Keratinocyte (primary cell): ENCODE measurements at regions not wholly inside any gene's neighbourhood (a gene's known extent, or its start where the extent isn't known, plus 50 kb on each side); places are given as distances from the start of the nearest gene placed in this dataset.

Source experiments
- CTCF ChIP-seq, 3 experiments: IDR thresholded peaks in 1 of 3; conservative IDR thresholded peaks in 1 of 3; optimal IDR thresholded peaks in 1 of 3; 2 replicates in 2 of 3; 3 replicates in 1 of 3; pipeline versions ENCODE3 to v1.5.1; 2011; ENCODE audit warnings: low read length in 3 of 3, mild to moderate bottlenecking in 3 of 3, moderate library complexity in 2 of 3, control low read depth in 1 of 3, inconsistent platforms in 1 of 3; ENCODE audit not compliant: insufficient read depth in 2 of 3; ENCODE audit errors: extremely low read depth in 1 of 3
- EZH2 ChIP-seq: IDR thresholded peaks from one replicate; pipeline ENCODE4 v1.6.1; 2012; ENCODE audit warnings: inconsistent platforms, mild to moderate bottlenecking, low read length, moderate library complexity

GRCh38 chr11:91263496-91264365, 960.9 kb upstream of the FAT3 start:
- TF ChIP-seq CTCF (optimal IDR thresholded peaks at IDR 0.05 in 1 of 3, IDR thresholded peaks at IDR 0.05 in 1 of 3, conservative IDR thresholded peaks at IDR 0.05 in 1 of 3; ENCODE audit: extremely low read depth in 1 of 3, insufficient read depth in 2 of 3, low read length in 3 of 3) (no peak), EZH2 (no peak)
